Uterus (tissue), 3 donors: ENCODE measurements at regions not wholly inside any gene's neighbourhood (a gene's known extent, or its start where the extent isn't known, plus 50 kb on each side); places are given as distances from the start of the nearest gene placed in this dataset.
"Not testable (repeated sequence)": the region's sequence is repeated elsewhere in the genome, so short reads cannot be mapped to it uniquely, and the experiment has no call there.

Experiments used
- DNase-seq, 2 donors: peaks; one replicate each; pipeline ENCODE4 v3.0.0-alpha.2; 2019 to 2020
- H3K27ac ChIP-seq, 2 donors: fragments of 200-600 bp; sonication (generic); 1 replicate in 1 of 2; 2 replicates in 1 of 2; pipeline ENCODE4 v1.5.1; 2016 to 2018
- H3K27me3 ChIP-seq, 2 donors: fragments of 200-600 bp; sonication (generic); one replicate each; pipeline ENCODE4 v1.5.1; 2018 to 2019; ENCODE audit warnings: control low read depth in 1 of 2
- H3K36me3 ChIP-seq, 2 donors: fragments of 200-600 bp; sonication (generic); one replicate each; pipeline ENCODE4 v1.5.1; 2019; ENCODE audit warnings: control low read depth in 1 of 2
- H3K4me1 ChIP-seq, 2 donors: fragments of 200-600 bp; sonication (generic); one replicate each; pipeline ENCODE4 v1.5.1; 2018 to 2019; ENCODE audit warnings: control low read depth in 1 of 2
- H3K4me3 ChIP-seq, 2 donors: fragments of 200-600 bp; sonication (generic); 1 replicate in 1 of 2; 2 replicates in 1 of 2; pipeline ENCODE4 v1.5.1; 2018 to 2019; ENCODE audit warnings: mild to moderate bottlenecking in 1 of 2
- H3K9me3 ChIP-seq, 2 donors: fragments of 200-600 bp; sonication (generic); one replicate each; pipeline ENCODE4 v1.5.1; 2019; ENCODE audit warnings: control low read depth in 1 of 2
- CTCF ChIP-seq, 4 experiments: fragments of 200-600 bp in 2 of 4; fragments of 450-650 bp in 2 of 4; sonication (generic) in 2 of 4; IDR thresholded peaks; one replicate each; pipeline ENCODE4 v1.5.1; 2016 to 2019; ENCODE audit warnings: antibody characterized with exemption in 4 of 4, mild to moderate bottlenecking in 2 of 4, moderate library complexity in 1 of 4
- POLR2A ChIP-seq, 2 donors: fragments of 450-650 bp; IDR thresholded peaks; one replicate each; pipeline ENCODE4 v1.6.1; 2016; ENCODE audit warnings: antibody characterized with exemption in 2 of 2, mild to moderate bottlenecking in 1 of 2, moderate library complexity in 1 of 2
- intact Hi-C: fragments of 100-400 bp; cut with DNase I; formaldehyde crosslinking; loops from one replicate; pipeline ENCODE4 v1.15.1; 2023; ENCODE audit warnings: low total_unique reads
- donor health status: DM: yes; HTN: yes; CAD: no.

DNA sequence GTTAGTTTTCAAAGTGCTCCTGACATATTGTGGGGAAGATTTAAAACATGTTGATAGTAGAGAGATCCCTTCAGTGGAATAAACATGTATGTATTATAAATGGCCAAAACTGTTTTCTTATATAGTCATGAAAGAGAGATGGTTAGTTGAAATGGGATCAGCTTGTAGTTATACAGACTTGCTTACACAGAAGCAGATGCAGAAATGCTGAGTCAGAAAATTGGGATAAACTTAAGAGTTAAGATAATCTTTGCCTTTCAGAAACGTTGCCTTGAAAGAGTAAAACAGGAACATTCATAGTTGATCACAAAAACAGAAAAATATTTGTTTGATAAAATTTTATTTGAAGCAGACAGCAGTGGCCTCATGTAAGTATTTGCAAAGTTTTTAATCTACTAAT is 433.2 kb upstream of the BCHE start:
- no peak for DNase-seq
- intact Hi-C loops = no loop called here
- no peaks in the 10 kb centered on the region for H3K9me3 ChIP-seq
- H3K4me1 ChIP-seq = no peaks in the 10 kb centered on the region
- no peak overlapping the region for H3K27ac ChIP-seq
- no peaks in the 10 kb centered on the region for H3K36me3 ChIP-seq
- no peak overlapping the region for H3K4me3 ChIP-seq
- no peak for TF ChIP-seq POLR2A (IDR thresholded peaks at IDR 0.05)
- TF ChIP-seq CTCF (IDR thresholded peaks at IDR 0.05) = no peak
- no peaks in the 10 kb centered on the region for H3K27me3 ChIP-seq

DNA sequence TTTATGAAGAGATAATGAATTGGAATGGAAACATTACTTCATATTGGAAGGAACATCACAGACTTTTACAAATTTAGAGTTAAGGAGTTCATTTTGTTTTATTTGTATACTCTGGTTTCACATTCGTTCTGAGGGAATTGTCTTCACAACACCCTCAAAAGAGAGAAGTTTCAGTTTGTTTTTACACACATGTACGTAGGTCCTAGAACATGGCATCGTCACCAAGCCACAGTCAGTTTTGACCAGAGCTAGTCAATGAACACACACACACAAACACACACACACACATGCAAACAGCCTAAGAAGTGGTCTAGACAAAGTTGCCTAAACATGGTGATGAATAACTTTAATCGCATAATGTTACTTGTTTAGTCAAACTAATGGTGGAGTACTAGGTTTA is 427.9 kb upstream of the BCHE start:
- DNase-seq = no peak
- Histone ChIP-seq H3K9me3 (no peaks in the 10 kb centered on the region), H3K27me3 (no peaks in the 10 kb centered on the region), H3K36me3 (no peaks in the 10 kb centered on the region), H3K4me3 (no peak overlapping the region), H3K27ac (no peak overlapping the region), H3K4me1 (no peaks in the 10 kb centered on the region)
- no peak for TF ChIP-seq CTCF (IDR thresholded peaks at IDR 0.05)
- TF ChIP-seq POLR2A (IDR thresholded peaks at IDR 0.05) = no peak
- intact Hi-C loops = no loop called here

- Histone ChIP-seq H3K4me3 (no peak overlapping the region), H3K9me3 (no peaks in the 10 kb centered on the region), H3K4me1 (no peaks in the 10 kb centered on the region), H3K27me3 (no peaks in the 10 kb centered on the region), H3K27ac (no peak overlapping the region), H3K36me3 (no peaks in the 10 kb centered on the region)
- intact Hi-C loops = no loop called here
- DNase-seq = no peak
- TF ChIP-seq POLR2A (IDR thresholded peaks at IDR 0.05) = no peak
- TF ChIP-seq CTCF (IDR thresholded peaks at IDR 0.05) = no peak
These were observed 426.2 kb upstream of the BCHE start for GRCh38 chr3:166263460-166263859.

DNA sequence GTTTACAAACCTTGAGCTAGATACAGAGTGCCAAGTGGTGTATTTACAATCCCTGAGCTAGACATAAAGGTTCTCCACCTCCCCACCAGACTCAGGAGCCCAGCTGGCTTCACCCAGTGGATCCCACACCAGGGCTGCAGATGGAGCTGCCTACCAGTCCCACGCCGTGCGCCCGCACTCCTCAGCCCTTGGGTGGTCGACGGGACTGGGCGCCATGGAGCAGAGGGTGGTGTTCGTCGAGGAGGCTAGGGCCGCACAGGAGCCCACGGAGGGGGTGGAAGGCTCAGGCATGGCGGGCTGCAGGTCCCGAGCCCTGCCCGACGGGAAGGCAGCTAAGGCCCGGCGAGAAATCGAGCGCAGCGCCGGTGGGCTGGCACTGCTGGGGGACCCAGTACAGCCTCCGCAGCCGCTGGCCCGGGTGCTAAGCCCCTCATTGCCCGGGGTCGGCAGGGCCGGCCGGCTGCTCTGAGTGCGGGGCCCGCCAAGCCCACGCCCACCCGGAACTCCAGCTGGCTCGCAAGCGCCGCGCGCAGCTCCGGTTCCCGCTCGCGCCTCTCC is 421.1 kb upstream of the BCHE start:
- H3K4me1 ChIP-seq, H3K4me3 ChIP-seq, H3K36me3 ChIP-seq, H3K27me3 ChIP-seq, DNase-seq, H3K27ac ChIP-seq, H3K9me3 ChIP-seq, intact Hi-C loops: not testable (repeated sequence)

- no peak for TF ChIP-seq POLR2A (IDR thresholded peaks at IDR 0.05)
- TF ChIP-seq CTCF (IDR thresholded peaks at IDR 0.05) = no peak
- Histone ChIP-seq H3K9me3 (no peaks in the 10 kb centered on the region), H3K4me1 (no peaks in the 10 kb centered on the region), H3K4me3 (no peak overlapping the region), H3K36me3 (no peaks in the 10 kb centered on the region), H3K27ac (no peak overlapping the region), H3K27me3 (no peaks in the 10 kb centered on the region)
- no peak for DNase-seq
- intact Hi-C loops = no loop called here
These were observed 420.5 kb upstream of the BCHE start for GRCh38 chr3:166257715-166258114.

GRCh38 chr3:166248784-166249183 is 411.6 kb upstream of the BCHE start:
- Histone ChIP-seq H3K4me1 (no peaks in the 10 kb centered on the region), H3K36me3 (no peaks in the 10 kb centered on the region), H3K27me3 (no peaks in the 10 kb centered on the region), H3K4me3 (no peak overlapping the region), H3K27ac (no peak overlapping the region), H3K9me3 (no peaks in the 10 kb centered on the region)
- intact Hi-C loops = no loop called here
- DNase-seq = no peak
- no peak for TF ChIP-seq POLR2A (IDR thresholded peaks at IDR 0.05)
- TF ChIP-seq CTCF (IDR thresholded peaks at IDR 0.05) = no peak
